Activated CD4-positive, alpha-beta T cell treated with anti-CD3 and anti-CD28 coated beads, Interleukin-2, amount 10 ng/mL, durations not matched to agents 24 days and 14 days (primary cell): ENCODE measurements at regions not wholly inside any gene's neighbourhood (a gene's known extent, or its start where the extent isn't known, plus 50 kb on each side); places are given as distances from the start of the nearest gene placed in this dataset.
"Not testable (repeated sequence)": the region's sequence is repeated elsewhere in the genome, so short reads cannot be mapped to it uniquely, and the experiment has no call there.

Source experiments
- DNase-seq: peaks from one replicate; pipeline ENCODE4 v3.0.0; 2022
- H3K27ac Mint-ChIP-seq: one replicate; pipeline ENCODE4 v1.8.0; 2022; ENCODE audit warnings: mild to moderate bottlenecking, mixed read lengths
- H3K27me3 Mint-ChIP-seq: one replicate; pipeline ENCODE4 v1.8.0; 2022; ENCODE audit warnings: mixed read lengths
- H3K36me3 Mint-ChIP-seq: one replicate; pipeline ENCODE4 v1.8.0; 2022; ENCODE audit warnings: low read depth, mild to moderate bottlenecking, mixed read lengths
- H3K4me1 Mint-ChIP-seq: one replicate; pipeline ENCODE4 v1.8.0; 2021; ENCODE audit warnings: mixed read lengths
- H3K4me3 Mint-ChIP-seq: one replicate; pipeline ENCODE4 v1.8.0; 2022; ENCODE audit warnings: mild to moderate bottlenecking, moderate library complexity, mixed read lengths
- H3K9me3 Mint-ChIP-seq: one replicate; pipeline ENCODE4 v1.8.0; 2021; ENCODE audit warnings: mixed read lengths
- intact Hi-C: fragments of 100-400 bp; cut with micrococcal nuclease; formaldehyde crosslinking; loops from one replicate; pipeline ENCODE4 v1.15.1; 2023

DNA sequence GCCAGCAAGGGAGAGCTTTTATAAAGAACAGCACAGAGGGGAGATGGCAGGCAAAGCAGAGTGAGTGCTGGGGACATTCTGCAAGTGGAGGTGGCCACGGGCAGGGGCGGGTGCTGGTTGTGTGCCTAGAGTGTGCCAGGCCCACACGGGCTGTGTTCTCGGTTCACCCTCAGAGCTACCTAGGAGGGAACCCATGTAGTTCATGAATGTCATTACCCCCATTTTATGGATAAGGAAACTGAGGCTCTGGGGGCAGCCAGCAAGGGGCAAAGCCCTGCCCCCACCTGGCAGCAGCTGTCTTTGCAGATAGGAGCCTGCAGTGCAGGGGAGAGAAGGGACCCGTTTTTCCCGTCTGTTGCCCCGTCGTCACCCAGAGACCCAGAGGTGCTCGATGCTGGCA is 85.2 kb upstream of the NCOR2 start:
- peaks cover 1% of the 10 kb centered on the region for H3K4me1 Mint-ChIP-seq
- no peak overlapping the region for H3K4me3 Mint-ChIP-seq
- H3K36me3 Mint-ChIP-seq: peaks cover 2% of the 10 kb centered on the region
- H3K27ac Mint-ChIP-seq: no peak overlapping the region
- H3K27me3 Mint-ChIP-seq: peaks cover 10% of the 10 kb centered on the region
- intact Hi-C loops: no loop called here
- no peak for DNase-seq
- peaks cover 12% of the 10 kb centered on the region for H3K9me3 Mint-ChIP-seq

DNA sequence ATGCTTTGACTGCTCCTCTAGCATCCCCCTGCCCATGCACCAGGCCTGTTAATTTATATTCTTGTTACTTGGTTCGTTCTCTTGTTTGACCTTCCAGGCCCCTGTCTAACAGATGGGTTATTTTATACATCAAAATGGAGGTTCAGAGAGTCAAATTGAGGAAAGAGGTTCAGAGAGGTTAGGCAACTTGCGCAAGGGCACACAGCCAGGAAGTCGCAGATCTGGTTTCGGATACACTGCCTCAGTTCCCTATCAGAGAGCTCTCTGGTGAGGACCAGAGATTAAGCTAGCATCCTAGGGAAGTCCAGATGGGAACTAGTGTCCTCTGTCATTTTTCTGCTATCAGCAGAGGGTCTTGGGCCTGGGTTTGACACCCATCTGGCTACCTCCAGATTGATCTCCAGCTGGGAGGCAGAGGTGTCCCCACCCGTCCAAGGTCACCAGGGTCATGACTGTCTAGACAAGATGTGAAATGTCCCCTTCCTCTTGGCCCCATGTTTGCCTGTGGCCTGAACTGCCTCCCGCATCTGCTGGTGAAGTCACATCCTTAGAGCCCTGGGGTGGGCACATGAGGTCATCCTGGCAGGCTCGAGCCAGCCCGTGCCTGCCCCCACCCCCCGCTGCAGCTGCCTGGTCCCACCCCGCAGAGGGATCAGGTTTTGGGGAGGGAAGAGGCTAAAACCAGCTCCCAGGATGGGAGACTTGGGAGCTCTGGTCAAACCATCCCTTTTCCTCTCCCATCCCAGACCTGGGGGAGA is 84.3 kb upstream of the NCOR2 start:
- no peak overlapping the region for H3K27ac Mint-ChIP-seq
- intact Hi-C loops: no loop called here
- peaks cover 3% of the 10 kb centered on the region for H3K4me1 Mint-ChIP-seq
- no peak overlapping the region for H3K4me3 Mint-ChIP-seq
- peaks cover 10% of the 10 kb centered on the region for H3K27me3 Mint-ChIP-seq
- DNase-seq: no peak
- peaks cover 14% of the 10 kb centered on the region for H3K9me3 Mint-ChIP-seq
- H3K36me3 Mint-ChIP-seq: peaks cover 2% of the 10 kb centered on the region

DNA sequence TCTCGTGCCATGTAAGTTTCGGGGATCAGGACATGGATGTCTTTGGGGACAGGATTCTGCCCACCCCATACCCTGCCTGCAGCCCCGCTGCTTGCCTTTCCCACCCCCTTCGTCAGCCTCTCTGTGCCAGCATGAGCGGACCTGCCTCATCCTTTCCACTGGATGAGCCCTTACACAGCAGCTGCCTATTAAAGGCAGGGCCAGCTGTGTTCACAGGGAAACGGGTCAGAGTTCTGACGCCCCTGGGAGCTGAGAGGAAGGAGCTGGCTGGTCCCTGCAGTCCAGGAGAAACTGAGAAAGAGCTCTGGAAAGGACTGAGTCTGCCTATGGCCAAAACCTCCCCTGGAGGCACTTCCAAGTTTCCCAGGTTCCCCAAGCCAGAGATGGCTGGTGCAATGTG is 83.5 kb upstream of the NCOR2 start:
- Mint-ChIP-seq H3K27me3 (peaks cover 14% of the 10 kb centered on the region), H3K36me3 (peaks cover 2% of the 10 kb centered on the region), H3K27ac (no peak overlapping the region), H3K4me3 (no peak overlapping the region), H3K9me3 (peaks cover 14% of the 10 kb centered on the region), H3K4me1 (peaks cover 8% of the 10 kb centered on the region)
- intact Hi-C loops: no loop called here
- DNase-seq: no peak

DNA sequence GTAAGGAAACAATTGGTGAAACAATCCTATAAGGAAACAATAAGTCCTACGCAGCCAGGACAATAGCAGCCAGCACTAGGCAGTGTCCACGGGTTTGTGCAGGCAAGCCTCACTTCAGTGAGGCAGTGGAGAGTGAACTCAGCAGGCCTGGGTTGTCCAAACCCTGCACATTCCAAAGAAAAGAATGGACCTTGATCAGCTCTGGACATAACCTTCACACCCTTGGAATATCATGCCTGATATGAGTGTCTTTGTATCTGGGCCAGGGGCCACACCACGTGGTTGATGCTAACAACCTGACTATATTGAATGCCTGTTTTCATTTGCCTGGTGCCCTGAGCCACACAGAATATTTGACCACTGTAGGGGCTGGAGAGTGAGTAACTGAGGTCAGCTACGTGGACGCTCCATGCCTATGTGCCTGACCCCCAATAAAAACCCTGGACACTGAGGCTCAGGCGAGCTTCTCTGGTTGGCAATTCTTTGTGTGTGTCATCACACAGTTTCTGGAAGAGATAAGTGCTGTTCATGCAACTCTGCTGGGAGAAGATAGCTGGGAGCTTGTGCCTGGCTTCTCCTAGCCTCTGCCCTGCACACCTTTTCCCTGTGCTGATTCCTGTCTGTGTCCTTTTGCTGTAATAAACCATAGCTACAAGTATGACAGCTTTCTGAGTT is 81.4 kb upstream of the NCOR2 start:
- H3K27ac Mint-ChIP-seq: no peak overlapping the region
- peaks cover 2% of the 10 kb centered on the region for H3K36me3 Mint-ChIP-seq
- H3K9me3 Mint-ChIP-seq: peaks cover 14% of the 10 kb centered on the region
- DNase-seq: no peak
- H3K4me1 Mint-ChIP-seq: peaks cover 11% of the 10 kb centered on the region
- peaks cover 19% of the 10 kb centered on the region for H3K27me3 Mint-ChIP-seq
- intact Hi-C loops: loop anchor here (5.0 kb wide), 1 partner anchor 113 kb away; no protein-coding TSS in a partner anchor
- H3K4me3 Mint-ChIP-seq: no peak overlapping the region

DNA sequence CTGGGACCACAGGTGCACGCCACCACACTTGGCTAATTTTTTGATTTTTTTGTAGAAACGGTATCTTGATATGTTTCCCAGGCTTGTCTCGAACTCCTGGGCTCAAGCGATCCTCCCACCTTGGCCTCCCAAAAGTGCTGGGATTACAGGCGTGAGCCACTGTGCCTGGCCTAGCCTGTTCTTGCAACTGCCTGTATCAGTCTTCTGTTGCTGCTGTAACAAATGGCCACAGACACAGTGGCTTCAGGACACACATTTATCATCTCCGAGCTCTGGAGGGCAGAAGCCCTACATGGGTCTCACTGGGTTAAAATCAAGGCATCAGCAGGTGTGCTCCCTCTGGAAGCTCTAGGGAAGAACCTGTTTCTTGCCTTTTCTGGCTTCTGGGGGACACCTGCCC is 79.9 kb upstream of the NCOR2 start:
- Mint-ChIP-seq H3K9me3 (peaks cover 14% of the 10 kb centered on the region), H3K4me3 (no peak overlapping the region), H3K27ac (no peak overlapping the region), H3K4me1 (peaks cover 10% of the 10 kb centered on the region), H3K36me3 (peaks cover 2% of the 10 kb centered on the region), H3K27me3 (peaks cover 16% of the 10 kb centered on the region)
- intact Hi-C loops: loop anchor here (5.0 kb wide), 1 partner anchor 115 kb away; no protein-coding TSS in a partner anchor
- DNase-seq: no peak

DNA sequence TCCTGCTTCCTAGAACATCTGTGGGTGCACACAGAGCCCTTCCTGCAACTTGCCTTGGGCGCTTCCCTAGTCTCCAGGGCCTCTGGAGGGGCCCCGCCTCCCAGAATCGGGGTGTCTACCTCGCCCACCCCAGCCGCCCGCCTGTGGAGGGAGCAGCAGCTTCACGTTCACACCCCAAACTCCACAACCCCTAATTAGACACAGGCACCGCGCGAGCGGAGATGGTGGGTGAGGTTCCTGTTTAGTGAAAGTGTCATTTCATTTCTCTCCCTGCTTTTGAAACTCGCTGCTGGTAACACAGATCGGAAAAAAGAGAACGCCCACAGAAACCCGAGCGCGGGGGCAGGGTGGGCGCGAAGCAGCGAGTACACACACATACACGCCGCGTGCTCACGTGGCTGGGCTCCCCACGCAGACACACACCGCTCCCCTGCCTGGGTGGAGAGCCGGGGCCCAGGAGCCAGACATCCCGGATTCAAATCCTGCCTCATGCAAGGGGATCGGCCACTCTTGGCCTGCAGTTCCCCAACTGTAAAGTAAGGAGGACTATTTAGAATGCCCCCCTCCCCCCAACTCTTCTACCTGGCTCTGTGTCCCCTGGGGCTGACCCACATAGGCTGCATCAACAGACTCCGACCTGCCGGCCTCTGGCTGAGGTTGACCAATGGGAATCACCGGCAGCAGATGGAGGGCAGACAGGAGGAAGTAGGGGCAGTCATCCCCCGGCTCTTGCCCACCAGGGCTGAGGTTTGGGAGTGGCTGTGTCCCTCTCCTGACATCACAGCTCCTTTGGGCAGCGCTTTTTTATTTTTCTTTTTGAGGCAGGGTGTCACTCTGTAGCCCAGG is 79.2 kb upstream of the NCOR2 start:
- DNase-seq: peak; percentile 62
- Mint-ChIP-seq H3K27ac (no peak overlapping the region), H3K36me3 (peaks cover 2% of the 10 kb centered on the region), H3K4me3 (peak overlapping the region; percentile 37), H3K4me1 (peaks cover 10% of the 10 kb centered on the region), H3K27me3 (peaks cover 15% of the 10 kb centered on the region), H3K9me3 (peaks cover 14% of the 10 kb centered on the region)
- intact Hi-C loops: loop anchor here (5.0 kb wide), 1 partner anchor 116 kb away; no protein-coding TSS in a partner anchor

DNA sequence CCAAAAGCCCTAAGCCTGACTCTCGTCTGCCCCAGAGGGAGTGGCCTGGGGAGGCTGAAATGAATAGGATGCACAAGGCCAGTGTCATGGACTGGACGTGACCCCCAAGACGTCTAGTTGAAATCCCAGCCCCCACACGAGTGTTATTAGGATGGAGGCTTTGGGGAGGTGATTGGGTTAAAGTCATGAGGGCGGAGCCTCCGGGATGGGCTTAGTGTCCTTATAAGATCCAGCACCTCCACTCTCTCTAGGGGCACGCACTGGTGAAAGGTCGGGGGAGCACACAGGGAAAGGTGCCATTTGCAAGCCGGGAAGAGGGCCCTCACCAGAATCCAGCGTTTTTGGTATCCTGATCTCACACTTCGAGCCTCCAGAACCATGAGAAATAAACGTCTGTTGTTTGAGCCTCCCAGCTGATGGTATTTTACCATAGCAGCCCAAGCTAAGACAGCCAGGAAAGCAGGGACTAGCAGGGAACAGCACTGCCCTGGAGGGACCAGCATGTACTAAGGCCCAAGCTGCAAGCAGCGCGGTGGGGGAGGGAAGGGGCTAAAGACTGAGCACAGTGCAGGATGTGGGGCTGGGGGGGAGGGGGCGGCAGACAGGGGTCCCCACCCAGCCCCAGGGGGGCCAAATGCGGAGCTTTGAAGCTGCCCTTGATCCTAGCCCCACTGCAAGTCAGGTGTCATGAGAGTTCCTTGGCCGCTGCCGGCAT is 78.3 kb upstream of the NCOR2 start:
- Mint-ChIP-seq H3K4me1 (peaks cover 10% of the 10 kb centered on the region), H3K36me3 (peaks cover 2% of the 10 kb centered on the region), H3K27me3 (peaks cover 18% of the 10 kb centered on the region), H3K9me3 (peaks cover 17% of the 10 kb centered on the region), H3K27ac (no peak overlapping the region), H3K4me3 (no peak overlapping the region)
- intact Hi-C loops: loop anchor here (5.0 kb wide), 1 partner anchor 117 kb away; no protein-coding TSS in a partner anchor
- DNase-seq: no peak

DNA sequence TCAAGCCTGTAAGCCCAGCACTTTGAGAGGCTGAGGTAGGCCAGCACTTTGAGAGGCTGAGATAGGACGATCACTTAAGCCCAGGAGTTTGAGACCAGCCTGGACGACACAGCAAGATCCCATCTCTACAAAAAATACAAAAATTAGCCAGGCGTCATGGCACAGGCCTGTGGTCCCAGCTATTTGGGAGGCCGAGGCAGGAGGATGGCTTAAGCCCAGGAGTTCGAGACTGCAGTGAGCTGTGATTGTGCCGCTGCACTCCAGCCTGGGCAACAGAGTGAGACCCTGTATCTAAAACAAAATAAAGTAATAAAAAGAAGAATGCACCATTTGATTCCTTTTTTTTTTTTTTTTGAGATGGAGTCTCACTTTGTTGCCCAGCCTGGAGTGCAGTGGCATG is 76.4 kb upstream of the NCOR2 start:
- H3K36me3 Mint-ChIP-seq, H3K4me3 Mint-ChIP-seq, intact Hi-C loops, H3K4me1 Mint-ChIP-seq, DNase-seq, H3K27ac Mint-ChIP-seq: not testable (repeated sequence)
- H3K27me3 Mint-ChIP-seq: peaks cover 26% of the 10 kb centered on the region
- peaks cover 25% of the 10 kb centered on the region for H3K9me3 Mint-ChIP-seq

DNA sequence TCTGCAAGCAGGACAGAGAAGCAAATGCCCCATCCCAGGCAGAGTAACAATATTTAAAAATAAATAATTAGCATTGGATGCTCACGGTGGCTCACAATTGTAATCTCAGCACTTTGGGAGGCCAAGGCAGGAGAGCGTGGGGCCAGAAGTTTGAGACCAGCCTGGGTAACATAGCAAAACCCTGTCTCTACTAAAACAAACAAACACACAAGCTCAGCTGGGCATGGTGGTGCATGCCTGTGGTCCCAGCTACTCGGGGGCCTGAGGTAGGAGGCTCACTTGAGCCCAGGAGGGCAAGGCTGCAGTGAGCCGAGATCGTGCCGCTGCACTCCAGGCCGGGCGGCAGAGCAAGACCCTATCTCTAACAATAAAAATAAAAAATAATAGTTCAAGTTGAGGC is 74.7 kb upstream of the NCOR2 start:
- H3K9me3 Mint-ChIP-seq: peaks cover 15% of the 10 kb centered on the region

DNA sequence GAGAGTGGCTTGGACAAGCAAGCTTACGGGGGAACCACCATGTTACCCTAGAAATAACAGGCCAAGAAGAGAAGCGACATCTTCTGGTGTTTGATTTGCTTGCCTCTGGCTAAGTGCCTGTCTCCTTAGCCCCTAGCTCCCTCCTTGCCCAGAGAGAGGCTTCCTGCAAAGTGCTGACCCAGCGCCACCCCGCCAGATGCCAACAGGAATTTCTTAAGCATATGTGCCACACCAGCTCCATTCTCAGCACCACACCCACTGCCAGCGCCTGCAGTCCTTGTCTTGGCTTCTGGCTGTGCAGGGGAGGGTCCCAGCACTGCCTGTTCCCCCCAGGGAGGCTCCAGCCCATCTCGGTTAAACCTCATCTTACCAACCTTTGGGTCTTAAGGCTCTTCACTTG is 74.2 kb upstream of the NCOR2 start:
- intact Hi-C loops: no loop called here
- H3K36me3 Mint-ChIP-seq: no peaks in the 10 kb centered on the region
- H3K4me1 Mint-ChIP-seq: peaks cover 10% of the 10 kb centered on the region
- peaks cover 26% of the 10 kb centered on the region for H3K27me3 Mint-ChIP-seq
- DNase-seq: no peak
- H3K9me3 Mint-ChIP-seq: peaks cover 15% of the 10 kb centered on the region
- no peak overlapping the region for H3K4me3 Mint-ChIP-seq
- H3K27ac Mint-ChIP-seq: no peak overlapping the region

More for the DNA sequence above, 74.7 kb upstream of the NCOR2 start:
- no peak for DNase-seq
- Mint-ChIP-seq H3K36me3 (no peaks in the 10 kb centered on the region), H3K27me3 (peaks cover 26% of the 10 kb centered on the region), H3K4me1 (peaks cover 10% of the 10 kb centered on the region), H3K27ac (no peak overlapping the region), H3K4me3 (no peak overlapping the region)
- intact Hi-C loops: no loop called here

DNA sequence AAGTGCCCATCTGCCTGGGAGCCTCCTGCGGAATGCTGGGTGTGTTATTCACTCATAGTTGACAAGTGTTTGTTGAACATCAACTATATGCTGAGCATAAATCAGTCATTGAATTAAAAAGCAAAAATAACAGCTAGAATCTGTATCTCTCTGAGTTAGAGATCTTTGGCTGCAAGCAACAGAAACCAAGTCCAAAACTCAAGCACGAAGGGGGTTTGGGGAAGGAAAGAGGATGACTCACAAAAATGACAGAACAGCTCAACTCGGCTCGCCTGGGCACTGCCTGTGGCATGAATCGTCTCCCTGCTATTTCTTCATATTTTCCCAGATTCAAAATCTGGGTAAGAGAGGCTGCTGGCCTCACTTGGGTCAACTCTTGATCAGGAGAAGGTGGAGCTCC is 72.6 kb upstream of the NCOR2 start:
- no peak for DNase-seq
- H3K4me1 Mint-ChIP-seq: peaks cover 9% of the 10 kb centered on the region
- H3K27me3 Mint-ChIP-seq: peaks cover 17% of the 10 kb centered on the region
- intact Hi-C loops: no loop called here
- H3K27ac Mint-ChIP-seq: no peak overlapping the region
- peaks cover 3% of the 10 kb centered on the region for H3K36me3 Mint-ChIP-seq
- H3K9me3 Mint-ChIP-seq: peaks cover 18% of the 10 kb centered on the region
- H3K4me3 Mint-ChIP-seq: no peak overlapping the region

DNA sequence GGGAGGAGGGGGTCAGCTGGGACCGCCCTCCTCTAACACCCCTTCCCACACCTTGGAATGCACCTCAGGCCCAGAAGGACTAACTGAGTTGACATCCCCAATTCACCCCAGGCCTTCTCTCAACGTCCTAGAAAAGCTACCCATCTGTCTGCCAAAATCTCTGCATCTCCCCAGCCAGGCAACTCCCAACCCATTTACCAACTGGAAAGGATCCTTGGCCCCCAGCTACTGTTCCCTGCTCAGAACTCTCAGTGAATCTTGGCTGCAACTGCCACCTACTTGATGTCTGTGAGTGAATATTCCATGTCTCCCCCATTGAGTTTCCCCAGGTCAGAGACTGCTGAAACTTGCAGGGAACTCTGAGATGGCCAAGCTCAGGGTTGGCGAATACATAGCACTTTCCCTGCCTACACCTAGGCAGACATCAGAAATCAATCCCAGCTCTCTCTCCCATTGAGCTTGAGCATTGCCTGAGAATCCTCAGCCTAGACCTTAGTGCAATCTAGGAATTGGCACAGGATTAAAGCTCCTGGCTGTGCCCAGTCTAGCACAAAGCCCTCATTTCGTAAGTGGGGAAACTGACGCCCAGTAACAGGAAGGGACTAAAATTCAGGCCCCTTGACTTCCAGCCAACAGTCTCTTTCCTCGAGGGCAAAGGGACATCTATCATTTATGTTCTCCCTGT is 71.9 kb upstream of the NCOR2 start:
- peaks cover 18% of the 10 kb centered on the region for H3K9me3 Mint-ChIP-seq
- intact Hi-C loops: no loop called here
- H3K27ac Mint-ChIP-seq: no peak overlapping the region
- H3K4me1 Mint-ChIP-seq: peaks cover 9% of the 10 kb centered on the region
- no peak overlapping the region for H3K4me3 Mint-ChIP-seq
- no peak for DNase-seq
- peaks cover 3% of the 10 kb centered on the region for H3K36me3 Mint-ChIP-seq
- H3K27me3 Mint-ChIP-seq: peaks cover 15% of the 10 kb centered on the region

DNA sequence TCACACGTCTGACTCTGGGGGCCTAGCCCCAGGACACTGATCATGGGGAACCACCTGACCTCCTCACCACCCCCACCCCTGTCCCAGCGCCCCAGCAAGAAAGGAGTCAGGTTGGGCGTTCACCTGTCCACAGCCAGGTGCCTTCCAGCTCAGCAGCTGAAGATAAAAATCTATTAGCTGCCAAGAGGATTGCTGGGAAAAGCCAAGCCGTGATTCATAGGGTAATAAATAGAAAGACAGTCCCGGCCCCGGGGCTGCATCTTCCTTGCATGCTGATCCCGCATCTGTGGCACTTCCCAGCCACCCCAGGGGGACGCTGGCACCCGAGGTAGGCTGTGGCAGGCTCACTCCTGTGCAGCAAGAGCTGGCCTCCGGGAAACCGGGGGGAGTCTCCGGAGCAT is 70.2 kb upstream of the NCOR2 start:
- Mint-ChIP-seq H3K36me3 (peaks cover 3% of the 10 kb centered on the region), H3K27ac (no peak overlapping the region), H3K4me3 (no peak overlapping the region), H3K27me3 (peaks cover 13% of the 10 kb centered on the region), H3K4me1 (peaks cover 9% of the 10 kb centered on the region), H3K9me3 (peaks cover 18% of the 10 kb centered on the region)
- intact Hi-C loops: no loop called here
- no peak for DNase-seq
